AG10803 (cell line): ENCODE measurements at regions not wholly inside any gene's neighbourhood (a gene's known extent, or its start where the extent isn't known, plus 50 kb on each side); places are given as distances from the start of the nearest gene placed in this dataset.
"Not testable (repeated sequence)": the region's sequence is repeated elsewhere in the genome, so short reads cannot be mapped to it uniquely, and the experiment has no call there.

Experiments
- DNase-seq: peaks from one replicate; pipeline ENCODE4 v3.0.0; 2010; ENCODE audit warnings: low read depth
- H3K4me3 ChIP-seq: 2 replicates; pipeline ENCODE4 v1.5.1; 2011; ENCODE audit warnings: mild to moderate bottlenecking, low read length, control low read depth
- CTCF ChIP-seq: conservative IDR thresholded peaks from 2 replicates; pipeline ENCODE4 v1.5.1; 2011; ENCODE audit warnings: mild to moderate bottlenecking, low read length, control low read depth, inconsistent platforms

DNA sequence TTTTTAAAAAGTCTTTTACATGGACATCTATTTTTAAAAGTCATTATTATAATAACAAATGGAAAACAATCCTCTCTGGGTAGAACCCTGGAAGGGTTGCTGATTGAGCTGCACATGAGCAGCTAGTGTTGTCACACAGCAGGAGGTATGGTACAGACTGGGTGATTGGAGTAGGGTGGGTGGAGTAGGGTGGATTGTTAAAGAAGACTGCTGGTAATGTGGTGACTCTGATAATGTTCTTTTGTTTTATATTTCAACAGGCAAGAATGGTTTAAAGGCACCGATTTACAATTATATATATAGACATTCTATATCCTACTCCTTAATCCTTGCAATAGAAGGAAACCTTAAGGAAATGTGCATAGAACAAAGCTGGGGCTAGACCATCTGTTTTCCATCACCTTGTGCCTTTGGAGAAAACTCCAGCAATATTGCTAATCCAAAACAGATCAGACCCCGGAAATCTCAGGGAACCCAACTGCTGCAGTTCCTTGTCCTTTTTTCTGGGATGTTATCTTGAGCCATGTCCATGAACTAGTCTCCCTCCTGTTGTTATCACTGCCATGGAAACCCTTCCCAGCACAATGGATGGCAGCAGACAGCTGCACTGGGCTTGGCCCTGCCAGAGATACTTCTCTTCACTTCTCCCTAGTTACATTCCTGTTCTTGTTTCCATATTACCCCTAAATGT, 129.7 kb downstream of the YIPF5 start:
- no peak for TF ChIP-seq CTCF
- no peak overlapping the region for H3K4me3 ChIP-seq
- peak; percentile 24 for DNase-seq

DNA sequence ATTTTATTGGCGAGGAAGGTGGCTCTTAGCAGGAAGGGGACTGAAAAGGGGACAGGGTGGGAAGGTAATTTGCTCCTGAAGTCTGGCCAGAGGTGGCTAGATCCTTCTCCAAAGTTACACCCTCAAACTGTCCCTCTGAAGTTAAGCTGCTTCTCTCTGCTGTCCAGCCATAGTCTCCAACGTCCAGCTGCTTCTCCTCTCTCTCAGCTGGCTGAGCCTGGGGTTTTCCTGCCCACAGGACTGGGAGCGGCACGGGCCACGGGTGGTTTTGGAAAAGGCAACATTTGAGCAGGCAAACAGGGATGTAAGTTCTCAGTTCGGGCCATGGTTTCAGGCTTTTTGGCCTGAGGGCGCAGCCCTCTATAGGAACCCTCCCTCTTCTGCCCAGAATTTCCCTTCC, 128.3 kb downstream of the YIPF5 start:
- TF ChIP-seq CTCF: no peak
- DNase-seq: no peak

DNA sequence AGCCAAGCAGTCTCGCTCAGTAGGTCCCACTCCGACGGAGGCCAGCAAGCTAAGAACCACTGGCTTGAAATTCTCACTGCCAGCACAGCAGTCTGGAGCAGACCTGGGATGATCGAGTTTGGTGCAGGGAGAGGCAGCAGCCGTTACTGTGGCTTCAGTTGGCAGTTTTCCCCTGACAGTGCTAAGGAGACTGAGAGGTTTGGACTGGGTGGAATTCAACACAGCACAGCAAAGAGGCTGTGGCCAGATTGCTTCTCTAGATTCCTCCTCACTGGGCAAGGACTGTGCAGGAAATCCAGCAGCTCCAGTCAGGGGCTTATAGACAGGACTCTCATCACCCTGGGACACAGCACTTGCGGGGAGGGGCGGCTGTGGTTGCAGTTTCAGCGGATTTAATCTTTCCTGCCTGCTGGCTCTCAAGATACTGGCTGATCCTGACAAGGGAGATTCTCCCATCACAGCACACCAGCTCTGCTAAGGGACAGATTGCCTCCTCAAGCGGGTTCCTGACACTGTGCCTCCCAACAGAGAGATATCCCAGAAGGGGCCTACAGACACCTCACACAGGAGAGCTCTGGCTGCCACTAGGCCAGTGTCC, 122.1 kb downstream of the YIPF5 start:
- no peak overlapping the region for H3K4me3 ChIP-seq
- TF ChIP-seq CTCF: no peak
- peak; percentile 52 for DNase-seq

More for the DNA sequence above, 128.3 kb downstream of the YIPF5 start:
- H3K4me3 ChIP-seq: no peak overlapping the region

GRCh38 chr5:144055391-144055790, 115.1 kb downstream of the YIPF5 start:
- H3K4me3 ChIP-seq, DNase-seq: not testable (repeated sequence)

GRCh38 chr5:144060091-144060490, 110.4 kb downstream of the YIPF5 start:
- not testable (repeated sequence) for H3K4me3 ChIP-seq, DNase-seq

DNA sequence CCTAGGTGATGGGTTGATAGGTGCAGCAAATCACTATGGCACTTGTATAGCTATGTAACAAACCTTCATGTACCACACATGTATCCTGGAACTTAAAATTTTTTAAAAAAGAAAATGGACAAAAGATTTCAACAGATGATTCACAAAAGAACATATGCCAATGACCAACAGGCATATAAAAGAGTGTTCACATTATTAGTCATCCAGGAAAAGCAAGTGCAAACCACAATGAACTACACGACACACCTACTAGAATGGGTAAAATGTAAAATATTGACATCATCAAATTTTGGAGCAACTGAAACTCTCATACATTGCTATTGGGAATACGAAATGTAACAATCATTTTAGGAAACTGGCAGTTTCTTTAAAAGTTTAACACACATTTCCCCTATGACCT, 109.9 kb downstream of the YIPF5 start:
- no peak for TF ChIP-seq CTCF
- peak; percentile 17 for DNase-seq
- no peak overlapping the region for H3K4me3 ChIP-seq

- H3K4me3 ChIP-seq: no peak overlapping the region
- no peak for TF ChIP-seq CTCF
- DNase-seq: no peak
These were observed 104.7 kb downstream of the YIPF5 start for GRCh38 chr5:144065786-144066185.

GRCh38 chr5:144072518-144072927, 97.9 kb downstream of the YIPF5 start:
- no peak for TF ChIP-seq CTCF
- DNase-seq: peak; percentile 90
- H3K4me3 ChIP-seq: no peak overlapping the region
